H1 (cell line): ENCODE measurements at regions not wholly inside any gene's neighbourhood (a gene's known extent, or its start where the extent isn't known, plus 50 kb on each side); places are given as distances from the start of the nearest gene placed in this dataset.

Experiments
- CHD2 ChIP-seq: IDR thresholded peaks from 2 replicates; pipeline ENCODE4 v1.6.1; 2012; ENCODE audit warnings: low read length, improper control_type of control experiment
- EP300 ChIP-seq, 2 experiments: IDR thresholded peaks; 1 replicate in 1 of 2; 2 replicates in 1 of 2; pipeline ENCODE4 v1.6.1; 2011 to 2012; ENCODE audit warnings: low read depth in 2 of 2, low read length in 2 of 2, mild to moderate bottlenecking in 2 of 2, borderline replicate concordance in 1 of 2, inconsistent platforms in 1 of 2, moderate library complexity in 1 of 2
- EZH2 ChIP-seq: fragments of 200-600 bp; sonication (generic); IDR thresholded peaks from 2 replicates; pipeline ENCODE4 v1.7.1; 2012; ENCODE audit warnings: low read depth, mild to moderate bottlenecking, moderate library complexity, low read length, inconsistent platforms; ENCODE audit not compliant: severe bottlenecking
- HDAC2 ChIP-seq, 2 experiments: fragments of 300-600 bp in 1 of 2; sonication (generic) in 1 of 2; IDR thresholded peaks; 2 replicates each; pipeline ENCODE4 v1.6.1; 2011 to 2012; ENCODE audit warnings: low read depth in 2 of 2, low read length in 2 of 2, mild to moderate bottlenecking in 2 of 2, moderate library complexity in 2 of 2, borderline replicate concordance in 1 of 2, inconsistent platforms in 1 of 2
- POLR2A ChIP-seq, 2 experiments: IDR thresholded peaks; 1 replicate in 1 of 2; 2 replicates in 1 of 2; pipeline ENCODE4 v1.6.1; 2011; ENCODE audit warnings: low read depth in 2 of 2, low read length in 2 of 2, mild to moderate bottlenecking in 2 of 2; ENCODE audit errors: control extremely low read depth in 1 of 2
- POLR2AphosphoS5 ChIP-seq: IDR thresholded peaks from 2 replicates; pipeline ENCODE4 v1.6.1; 2011; ENCODE audit warnings: low read depth, low read length
- RXRA ChIP-seq: IDR thresholded peaks from 2 replicates; pipeline ENCODE4 v1.6.1; 2011; ENCODE audit warnings: low read depth, mild to moderate bottlenecking, low read length, moderate library complexity; ENCODE audit not compliant: insufficient read depth
- SRF ChIP-seq: IDR thresholded peaks from 2 replicates; pipeline ENCODE4 v1.6.1; 2011; ENCODE audit warnings: mild to moderate bottlenecking, low read depth, low read length, moderate library complexity
- YY1 ChIP-seq: IDR thresholded peaks from 2 replicates; pipeline ENCODE4 v1.6.1; 2011; ENCODE audit warnings: low read depth, mild to moderate bottlenecking, low read length
- TF ChIP-seq, protein P1 (sequence below): fragments of 300-600 bp; sonication (generic); IDR thresholded peaks from 2 replicates; pipeline ENCODE4 v1.7.1; 2012; ENCODE audit warnings: low read length, moderate library complexity, mild to moderate bottlenecking, inconsistent platforms; ENCODE audit not compliant: insufficient replicate concordance
- TF ChIP-seq, protein P2 (sequence below), 3 experiments: IDR thresholded peaks; 1 replicate in 2 of 3; 2 replicates in 1 of 3; pipeline versions ENCODE4 v1.5.1 to v1.6.1; 2011; ENCODE audit warnings: low read length in 3 of 3, mild to moderate bottlenecking in 3 of 3, inconsistent platforms in 2 of 3, low read depth in 1 of 3, moderate library complexity in 1 of 3; ENCODE audit not compliant: insufficient read depth in 1 of 3; ENCODE audit errors: control extremely low read depth in 1 of 3

DNA sequence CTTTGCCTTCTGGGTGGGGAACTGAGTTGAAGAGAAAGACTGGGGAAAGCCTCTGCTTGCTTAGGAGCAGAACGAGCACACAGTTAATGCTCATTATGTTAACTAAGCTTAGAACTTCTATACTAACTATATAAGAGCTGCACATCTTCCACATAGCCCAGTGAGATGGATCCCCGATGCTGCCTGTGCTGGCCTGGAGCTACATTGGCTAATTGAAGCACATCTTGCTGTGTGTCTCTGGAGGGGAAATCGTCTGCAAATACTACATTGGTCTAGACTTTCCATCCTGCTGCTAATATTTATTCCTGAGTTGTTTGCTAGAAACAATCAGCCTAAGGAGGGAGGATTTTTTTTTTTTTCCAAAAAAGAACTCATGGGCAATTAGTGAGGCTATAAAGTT is 406.3 kb downstream of the HAPSTR1 start:
- TF ChIP-seq POLR2AphosphoS5 (no peak), POLR2A (IDR thresholded peaks at IDR 0.05; ENCODE audit: control extremely low read depth in 1 of 2, low read depth in 2 of 2, low read length in 2 of 2) (no peak), CHD2 (no peak), HDAC2 (IDR thresholded peaks at IDR 0.05; ENCODE audit: borderline replicate concordance in 1 of 2, low read depth in 2 of 2, low read length in 2 of 2) (no peak), EP300 (IDR thresholded peaks at IDR 0.05; ENCODE audit: borderline replicate concordance in 1 of 2, low read depth in 2 of 2, low read length in 2 of 2) (no peak), RXRA (no peak), EZH2 (no peak), SRF (no peak), YY1 (no peak)
- TF ChIP-seq, protein P1, sequence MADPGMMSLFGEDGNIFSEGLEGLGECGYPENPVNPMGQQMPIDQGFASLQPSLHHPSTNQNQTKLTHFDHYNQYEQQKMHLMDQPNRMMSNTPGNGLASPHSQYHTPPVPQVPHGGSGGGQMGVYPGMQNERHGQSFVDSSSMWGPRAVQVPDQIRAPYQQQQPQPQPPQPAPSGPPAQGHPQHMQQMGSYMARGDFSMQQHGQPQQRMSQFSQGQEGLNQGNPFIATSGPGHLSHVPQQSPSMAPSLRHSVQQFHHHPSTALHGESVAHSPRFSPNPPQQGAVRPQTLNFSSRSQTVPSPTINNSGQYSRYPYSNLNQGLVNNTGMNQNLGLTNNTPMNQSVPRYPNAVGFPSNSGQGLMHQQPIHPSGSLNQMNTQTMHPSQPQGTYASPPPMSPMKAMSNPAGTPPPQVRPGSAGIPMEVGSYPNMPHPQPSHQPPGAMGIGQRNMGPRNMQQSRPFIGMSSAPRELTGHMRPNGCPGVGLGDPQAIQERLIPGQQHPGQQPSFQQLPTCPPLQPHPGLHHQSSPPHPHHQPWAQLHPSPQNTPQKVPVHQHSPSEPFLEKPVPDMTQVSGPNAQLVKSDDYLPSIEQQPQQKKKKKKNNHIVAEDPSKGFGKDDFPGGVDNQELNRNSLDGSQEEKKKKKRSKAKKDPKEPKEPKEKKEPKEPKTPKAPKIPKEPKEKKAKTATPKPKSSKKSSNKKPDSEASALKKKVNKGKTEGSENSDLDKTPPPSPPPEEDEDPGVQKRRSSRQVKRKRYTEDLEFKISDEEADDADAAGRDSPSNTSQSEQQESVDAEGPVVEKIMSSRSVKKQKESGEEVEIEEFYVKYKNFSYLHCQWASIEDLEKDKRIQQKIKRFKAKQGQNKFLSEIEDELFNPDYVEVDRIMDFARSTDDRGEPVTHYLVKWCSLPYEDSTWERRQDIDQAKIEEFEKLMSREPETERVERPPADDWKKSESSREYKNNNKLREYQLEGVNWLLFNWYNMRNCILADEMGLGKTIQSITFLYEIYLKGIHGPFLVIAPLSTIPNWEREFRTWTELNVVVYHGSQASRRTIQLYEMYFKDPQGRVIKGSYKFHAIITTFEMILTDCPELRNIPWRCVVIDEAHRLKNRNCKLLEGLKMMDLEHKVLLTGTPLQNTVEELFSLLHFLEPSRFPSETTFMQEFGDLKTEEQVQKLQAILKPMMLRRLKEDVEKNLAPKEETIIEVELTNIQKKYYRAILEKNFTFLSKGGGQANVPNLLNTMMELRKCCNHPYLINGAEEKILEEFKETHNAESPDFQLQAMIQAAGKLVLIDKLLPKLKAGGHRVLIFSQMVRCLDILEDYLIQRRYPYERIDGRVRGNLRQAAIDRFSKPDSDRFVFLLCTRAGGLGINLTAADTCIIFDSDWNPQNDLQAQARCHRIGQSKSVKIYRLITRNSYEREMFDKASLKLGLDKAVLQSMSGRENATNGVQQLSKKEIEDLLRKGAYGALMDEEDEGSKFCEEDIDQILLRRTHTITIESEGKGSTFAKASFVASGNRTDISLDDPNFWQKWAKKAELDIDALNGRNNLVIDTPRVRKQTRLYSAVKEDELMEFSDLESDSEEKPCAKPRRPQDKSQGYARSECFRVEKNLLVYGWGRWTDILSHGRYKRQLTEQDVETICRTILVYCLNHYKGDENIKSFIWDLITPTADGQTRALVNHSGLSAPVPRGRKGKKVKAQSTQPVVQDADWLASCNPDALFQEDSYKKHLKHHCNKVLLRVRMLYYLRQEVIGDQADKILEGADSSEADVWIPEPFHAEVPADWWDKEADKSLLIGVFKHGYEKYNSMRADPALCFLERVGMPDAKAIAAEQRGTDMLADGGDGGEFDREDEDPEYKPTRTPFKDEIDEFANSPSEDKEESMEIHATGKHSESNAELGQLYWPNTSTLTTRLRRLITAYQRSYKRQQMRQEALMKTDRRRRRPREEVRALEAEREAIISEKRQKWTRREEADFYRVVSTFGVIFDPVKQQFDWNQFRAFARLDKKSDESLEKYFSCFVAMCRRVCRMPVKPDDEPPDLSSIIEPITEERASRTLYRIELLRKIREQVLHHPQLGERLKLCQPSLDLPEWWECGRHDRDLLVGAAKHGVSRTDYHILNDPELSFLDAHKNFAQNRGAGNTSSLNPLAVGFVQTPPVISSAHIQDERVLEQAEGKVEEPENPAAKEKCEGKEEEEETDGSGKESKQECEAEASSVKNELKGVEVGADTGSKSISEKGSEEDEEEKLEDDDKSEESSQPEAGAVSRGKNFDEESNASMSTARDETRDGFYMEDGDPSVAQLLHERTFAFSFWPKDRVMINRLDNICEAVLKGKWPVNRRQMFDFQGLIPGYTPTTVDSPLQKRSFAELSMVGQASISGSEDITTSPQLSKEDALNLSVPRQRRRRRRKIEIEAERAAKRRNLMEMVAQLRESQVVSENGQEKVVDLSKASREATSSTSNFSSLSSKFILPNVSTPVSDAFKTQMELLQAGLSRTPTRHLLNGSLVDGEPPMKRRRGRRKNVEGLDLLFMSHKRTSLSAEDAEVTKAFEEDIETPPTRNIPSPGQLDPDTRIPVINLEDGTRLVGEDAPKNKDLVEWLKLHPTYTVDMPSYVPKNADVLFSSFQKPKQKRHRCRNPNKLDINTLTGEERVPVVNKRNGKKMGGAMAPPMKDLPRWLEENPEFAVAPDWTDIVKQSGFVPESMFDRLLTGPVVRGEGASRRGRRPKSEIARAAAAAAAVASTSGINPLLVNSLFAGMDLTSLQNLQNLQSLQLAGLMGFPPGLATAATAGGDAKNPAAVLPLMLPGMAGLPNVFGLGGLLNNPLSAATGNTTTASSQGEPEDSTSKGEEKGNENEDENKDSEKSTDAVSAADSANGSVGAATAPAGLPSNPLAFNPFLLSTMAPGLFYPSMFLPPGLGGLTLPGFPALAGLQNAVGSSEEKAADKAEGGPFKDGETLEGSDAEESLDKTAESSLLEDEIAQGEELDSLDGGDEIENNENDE: no peak
- TF ChIP-seq, protein P2, sequence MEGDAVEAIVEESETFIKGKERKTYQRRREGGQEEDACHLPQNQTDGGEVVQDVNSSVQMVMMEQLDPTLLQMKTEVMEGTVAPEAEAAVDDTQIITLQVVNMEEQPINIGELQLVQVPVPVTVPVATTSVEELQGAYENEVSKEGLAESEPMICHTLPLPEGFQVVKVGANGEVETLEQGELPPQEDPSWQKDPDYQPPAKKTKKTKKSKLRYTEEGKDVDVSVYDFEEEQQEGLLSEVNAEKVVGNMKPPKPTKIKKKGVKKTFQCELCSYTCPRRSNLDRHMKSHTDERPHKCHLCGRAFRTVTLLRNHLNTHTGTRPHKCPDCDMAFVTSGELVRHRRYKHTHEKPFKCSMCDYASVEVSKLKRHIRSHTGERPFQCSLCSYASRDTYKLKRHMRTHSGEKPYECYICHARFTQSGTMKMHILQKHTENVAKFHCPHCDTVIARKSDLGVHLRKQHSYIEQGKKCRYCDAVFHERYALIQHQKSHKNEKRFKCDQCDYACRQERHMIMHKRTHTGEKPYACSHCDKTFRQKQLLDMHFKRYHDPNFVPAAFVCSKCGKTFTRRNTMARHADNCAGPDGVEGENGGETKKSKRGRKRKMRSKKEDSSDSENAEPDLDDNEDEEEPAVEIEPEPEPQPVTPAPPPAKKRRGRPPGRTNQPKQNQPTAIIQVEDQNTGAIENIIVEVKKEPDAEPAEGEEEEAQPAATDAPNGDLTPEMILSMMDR (IDR thresholded peaks at IDR 0.05; ENCODE audit: control extremely low read depth in 1 of 3, insufficient read depth in 1 of 3, low read depth in 1 of 3, low read length in 3 of 3): no peak
